ENCODE measurements at regions not wholly inside any gene's neighbourhood (a gene's known extent, or its start where the extent isn't known, plus 50 kb on each side); places are given as distances from the start of the nearest gene placed in this dataset.
"Not testable (repeated sequence)": the region's sequence is repeated elsewhere in the genome, so short reads cannot be mapped to it uniquely, and the experiment has no call there.

DNA sequence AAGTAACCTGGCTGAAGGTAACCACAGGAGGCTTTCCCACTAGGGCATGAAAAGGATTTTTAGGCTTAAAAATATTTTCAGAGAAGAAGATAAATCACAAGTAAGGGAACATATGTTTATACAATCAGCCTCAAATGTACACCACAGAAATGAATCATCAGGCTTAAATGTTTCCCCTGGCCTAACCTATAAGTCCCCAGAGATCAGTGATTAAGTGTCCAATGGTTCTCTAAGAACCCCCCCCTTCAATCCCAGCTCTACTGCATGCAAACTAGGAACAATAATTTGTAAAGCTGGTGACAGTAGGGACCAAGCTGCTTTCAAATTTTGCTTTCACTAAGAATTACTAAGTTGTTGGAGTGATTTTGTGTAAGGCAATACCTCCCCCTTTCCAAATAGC lies 431.6 kb upstream of the LMCD1 start (continued):
- TF ChIP-seq, protein P1, sequence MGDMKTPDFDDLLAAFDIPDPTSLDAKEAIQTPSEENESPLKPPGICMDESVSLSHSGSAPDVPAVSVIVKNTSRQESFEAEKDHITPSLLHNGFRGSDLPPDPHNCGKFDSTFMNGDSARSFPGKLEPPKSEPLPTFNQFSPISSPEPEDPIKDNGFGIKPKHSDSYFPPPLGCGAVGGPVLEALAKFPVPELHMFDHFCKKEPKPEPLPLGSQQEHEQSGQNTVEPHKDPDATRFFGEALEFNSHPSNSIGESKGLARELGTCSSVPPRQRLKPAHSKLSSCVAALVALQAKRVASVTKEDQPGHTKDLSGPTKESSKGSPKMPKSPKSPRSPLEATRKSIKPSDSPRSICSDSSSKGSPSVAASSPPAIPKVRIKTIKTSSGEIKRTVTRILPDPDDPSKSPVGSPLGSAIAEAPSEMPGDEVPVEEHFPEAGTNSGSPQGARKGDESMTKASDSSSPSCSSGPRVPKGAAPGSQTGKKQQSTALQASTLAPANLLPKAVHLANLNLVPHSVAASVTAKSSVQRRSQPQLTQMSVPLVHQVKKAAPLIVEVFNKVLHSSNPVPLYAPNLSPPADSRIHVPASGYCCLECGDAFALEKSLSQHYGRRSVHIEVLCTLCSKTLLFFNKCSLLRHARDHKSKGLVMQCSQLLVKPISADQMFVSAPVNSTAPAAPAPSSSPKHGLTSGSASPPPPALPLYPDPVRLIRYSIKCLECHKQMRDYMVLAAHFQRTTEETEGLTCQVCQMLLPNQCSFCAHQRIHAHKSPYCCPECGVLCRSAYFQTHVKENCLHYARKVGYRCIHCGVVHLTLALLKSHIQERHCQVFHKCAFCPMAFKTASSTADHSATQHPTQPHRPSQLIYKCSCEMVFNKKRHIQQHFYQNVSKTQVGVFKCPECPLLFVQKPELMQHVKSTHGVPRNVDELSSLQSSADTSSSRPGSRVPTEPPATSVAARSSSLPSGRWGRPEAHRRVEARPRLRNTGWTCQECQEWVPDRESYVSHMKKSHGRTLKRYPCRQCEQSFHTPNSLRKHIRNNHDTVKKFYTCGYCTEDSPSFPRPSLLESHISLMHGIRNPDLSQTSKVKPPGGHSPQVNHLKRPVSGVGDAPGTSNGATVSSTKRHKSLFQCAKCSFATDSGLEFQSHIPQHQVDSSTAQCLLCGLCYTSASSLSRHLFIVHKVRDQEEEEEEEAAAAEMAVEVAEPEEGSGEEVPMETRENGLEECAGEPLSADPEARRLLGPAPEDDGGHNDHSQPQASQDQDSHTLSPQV (IDR thresholded peaks at IDR 0.05), result no peak
- TF ChIP-seq ZZZ3 (IDR thresholded peaks at IDR 0.05; ENCODE audit: control insufficient read depth, insufficient read length, low read depth), result no peak
- no peak for TF ChIP-seq CHD4 (IDR thresholded peaks at IDR 0.05)

DNA sequence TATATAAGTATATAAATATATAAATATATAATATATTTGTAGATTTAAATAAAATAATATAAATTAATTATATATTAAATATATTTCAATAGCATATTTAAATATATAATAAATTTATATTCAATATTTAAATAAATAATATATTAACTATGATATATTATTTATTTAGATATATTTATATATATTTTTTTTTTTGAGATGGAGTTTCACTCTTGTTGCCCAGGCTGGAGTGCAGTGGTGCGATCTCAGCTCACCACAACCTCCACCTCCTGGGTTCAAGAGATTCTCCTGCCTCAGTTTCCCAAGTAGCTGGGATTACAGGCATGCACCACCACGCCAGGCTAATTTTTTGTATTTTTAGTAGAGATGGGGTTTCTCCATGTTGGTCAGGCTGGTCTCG lies 426.9 kb upstream of the LMCD1 start:
- H3K4me3 ChIP-seq; H4K20me1 ChIP-seq (ENCODE audit: control insufficient read depth, insufficient read depth); CTCF ChIA-PET; H3K27me3 ChIP-seq (replicated peaks in 1 of 2; ENCODE audit: control insufficient read depth in 2 of 2, insufficient read depth in 2 of 2, low read length in 1 of 2); DNase-seq (ENCODE audit: low read depth, low spot score); FAIRE-seq; BruUV-seq (replicated peaks); RAD21 ChIA-PET (ENCODE audit: unreplicated experiment); POLR2A ChIA-PET; ATAC-seq; H2AFZ ChIP-seq (ENCODE audit: control insufficient read depth, low read depth, low read length); intact Hi-C loops (cut with micrococcal nuclease; ENCODE audit: unreplicated experiment); H3K4me1 ChIP-seq (ENCODE audit: control insufficient read depth, insufficient read depth, low read length); H3K9ac ChIP-seq (ENCODE audit: control insufficient read depth, insufficient read depth, low read length); in situ Hi-C loops (cut with MboI); H3K27ac ChIP-seq (ENCODE audit: control insufficient read depth, insufficient read depth); H3K36me3 ChIP-seq (ENCODE audit: control insufficient read depth in 2 of 2, insufficient read depth in 2 of 2, low read length in 1 of 2); H3K9me3 ChIP-seq (replicated peaks; ENCODE audit: control insufficient read depth, insufficient read depth, low read length); SMC1A ChIA-PET (ENCODE audit: uncharacterized antibody, unreplicated experiment); H3K79me2 ChIP-seq (ENCODE audit: control insufficient read depth, insufficient read depth, low read length); H3K4me2 ChIP-seq (ENCODE audit: control insufficient read depth, insufficient read depth): not testable (repeated sequence)
- 25% methylated on average over 3 of the region's 3 CpGs for WGBS (ENCODE audit: insufficient coverage, insufficient replicate concordance, low lambda C conversion rate, missing lambda C conversion rate)
